H1 (cell line): ENCODE measurements at regions not wholly inside any gene's neighbourhood (a gene's known extent, or its start where the extent isn't known, plus 50 kb on each side); places are given as distances from the start of the nearest gene placed in this dataset.

Source experiments
- CTCF ChIA-PET: fragments of 300-600 bp; sonication (Branson Sonifier 250); formaldehyde crosslinking; loops from one replicate; lab custom pipeline; 2021; ENCODE audit not compliant: partially characterized antibody; lab: Charles Lee
- POLR2A ChIA-PET: fragments of 300-600 bp; sonication (Branson Sonifier 250); formaldehyde crosslinking; loops from one replicate; lab custom pipeline; 2021; ENCODE audit warnings: inconsistent platforms; ENCODE audit not compliant: partially characterized antibody; lab: Charles Lee
- DNase-seq, 2 experiments: peaks; one replicate each; pipeline versions ENCODE4 v3.0.0 to v3.0.0-alpha.2; 2010 to 2022; ENCODE audit warnings: low spot score in 2 of 2, low read depth in 1 of 2, mixed read lengths in 1 of 2
- FAIRE-seq: peaks from 2 replicates; lab custom pipeline; 2011; peaks lifted over from hg19 to GRCh38; lab: Jason Lieb, UNC
- H2AFZ ChIP-seq: 2 replicates; pipeline ENCODE4 v1.8.1; 2012; ENCODE audit warnings: low read length, inconsistent platforms
- H2AK5ac ChIP-seq: 2 replicates; pipeline ENCODE4 v1.6.1; 2013; ENCODE audit warnings: low read depth, low read length
- H2BK120ac ChIP-seq: replicated peaks from 2 replicates; pipeline ENCODE3; 2013; ENCODE audit warnings: low read depth, low read length, inconsistent platforms
- H2BK12ac ChIP-seq: 2 replicates; pipeline ENCODE4 v1.6.1; 2013; ENCODE audit warnings: low read depth, low read length
- H2BK15ac ChIP-seq: 2 replicates; pipeline ENCODE4 v1.6.1; 2013; ENCODE audit warnings: low read length
- H2BK20ac ChIP-seq: 2 replicates; pipeline ENCODE4 v1.6.1; 2013; ENCODE audit warnings: low read length
- H2BK5ac ChIP-seq: 2 replicates; pipeline ENCODE4 v1.6.1; 2013; ENCODE audit warnings: low read depth, low read length
- H3K14ac ChIP-seq: 2 replicates; pipeline ENCODE4 v1.6.1; 2013; ENCODE audit warnings: inconsistent platforms; ENCODE audit not compliant: insufficient read length
- H3K18ac ChIP-seq: 2 replicates; pipeline ENCODE4 v1.6.1; 2013; ENCODE audit warnings: low read length; ENCODE audit errors: extremely low read depth
- H3K23ac ChIP-seq: 2 replicates; pipeline ENCODE4 v1.6.1; 2013; ENCODE audit warnings: inconsistent platforms; ENCODE audit not compliant: insufficient read length
- H3K23me2 ChIP-seq: 2 replicates; pipeline ENCODE4 v1.6.1; 2013; ENCODE audit warnings: low read depth, low read length
- H3K27ac ChIP-seq: 2 replicates; pipeline ENCODE4 v1.6.1; 2011; ENCODE audit warnings: low read depth, low read length, inconsistent platforms
- H3K27me3 ChIP-seq, 4 experiments: replicated peaks in 1 of 4; 1 replicate in 1 of 4; 2 replicates in 3 of 4; pipeline versions ENCODE4 v1.6.1 to v1.8.1; 2011 to 2013; ENCODE audit warnings: low read length in 3 of 4, mild to moderate bottlenecking in 3 of 4, inconsistent platforms in 2 of 4, mixed read lengths in 2 of 4, moderate library complexity in 1 of 4; ENCODE audit not compliant: control insufficient read depth in 3 of 4, insufficient read depth in 3 of 4; ENCODE audit errors: extremely low read depth in 1 of 4
- H3K36me3 ChIP-seq, 4 experiments: 2 replicates each; pipeline versions ENCODE4 v1.6.1 to v1.8.1; 2011 to 2013; ENCODE audit warnings: mild to moderate bottlenecking in 4 of 4, low read length in 3 of 4, moderate library complexity in 2 of 4, control low read depth in 1 of 4, inconsistent platforms in 1 of 4; ENCODE audit not compliant: insufficient read depth in 4 of 4, control insufficient read depth in 2 of 4
- H3K4ac ChIP-seq: replicated peaks from 2 replicates; pipeline ENCODE3; 2013; ENCODE audit warnings: low read length, low read depth, mixed read lengths, inconsistent platforms; ENCODE audit not compliant: insufficient read length
- H3K4me1 ChIP-seq, 4 experiments: replicated peaks in 1 of 4; 1 replicate in 1 of 4; 2 replicates in 3 of 4; pipeline versions ENCODE4 v1.6.1 to v1.8.1; 2011 to 2013; ENCODE audit warnings: low read length in 3 of 4, inconsistent platforms in 2 of 4, mixed read lengths in 1 of 4; ENCODE audit not compliant: insufficient read depth in 4 of 4, control insufficient read depth in 3 of 4
- H3K4me2 ChIP-seq, 2 experiments: 2 replicates each; pipeline versions ENCODE4 v1.6.1 to v1.8.1; 2011 to 2013; ENCODE audit warnings: low read depth in 2 of 2, low read length in 2 of 2, control low read depth in 1 of 2, inconsistent platforms in 1 of 2, mild to moderate bottlenecking in 1 of 2; ENCODE audit not compliant: insufficient read depth in 1 of 2
- H3K4me3 ChIP-seq, 4 experiments: fragments of 200-600, 300-600 bp in 1 of 4; sonication (generic), shearing (Covaris generic), sonication (Bioruptor Twin) in 1 of 4; 2 replicates each; pipeline versions ENCODE4 v1.5.1 to v1.8.1; 2011 to 2016; ENCODE audit warnings: low read length in 4 of 4, low read depth in 3 of 4, control low read depth in 2 of 4, inconsistent platforms in 2 of 4, mild to moderate bottlenecking in 2 of 4, mixed read lengths in 1 of 4, moderate library complexity in 1 of 4; ENCODE audit not compliant: insufficient read depth in 2 of 4; ENCODE audit errors: extremely low read depth in 1 of 4
- H3K56ac ChIP-seq: replicated peaks from 2 replicates; pipeline ENCODE3; 2013; ENCODE audit warnings: low read depth, mild to moderate bottlenecking, mixed read lengths, low read length, inconsistent platforms; ENCODE audit not compliant: insufficient read length
- H3K79me1 ChIP-seq: 2 replicates; pipeline ENCODE4 v1.6.1; 2013; ENCODE audit warnings: low read depth, low read length, control low read depth
- H3K79me2 ChIP-seq, 2 experiments: 2 replicates each; pipeline versions ENCODE4 v1.6.1 to v1.8.1; 2012 to 2013; ENCODE audit warnings: low read length in 2 of 2, mild to moderate bottlenecking in 2 of 2, inconsistent platforms in 1 of 2; ENCODE audit not compliant: insufficient read depth in 2 of 2, control insufficient read depth in 1 of 2
- H3K9ac ChIP-seq, 4 experiments: replicated peaks in 1 of 4; 1 replicate in 1 of 4; 2 replicates in 3 of 4; pipeline versions ENCODE4 v1.6.1 to v1.8.1; 2011 to 2013; ENCODE audit warnings: low read depth in 3 of 4, low read length in 3 of 4, control low read depth in 2 of 4, mild to moderate bottlenecking in 2 of 4, moderate library complexity in 2 of 4, inconsistent platforms in 1 of 4; ENCODE audit errors: extremely low read depth in 1 of 4
- H3K9me3 ChIP-seq, 2 experiments: 2 replicates each; pipeline versions ENCODE4 v1.6.1 to v1.8.1; 2012 to 2013; ENCODE audit warnings: mild to moderate bottlenecking in 2 of 2, moderate library complexity in 2 of 2, control low read depth in 1 of 2, inconsistent platforms in 1 of 2, low read depth in 1 of 2, low read length in 1 of 2, mixed read lengths in 1 of 2; ENCODE audit not compliant: insufficient read depth in 2 of 2
- H4K20me1 ChIP-seq, 2 experiments: replicated peaks in 1 of 2; 2 replicates each; pipeline versions ENCODE3 to v1.8.1; 2011 to 2013; ENCODE audit warnings: inconsistent platforms in 2 of 2, low read length in 2 of 2, mild to moderate bottlenecking in 1 of 2; ENCODE audit not compliant: insufficient read depth in 2 of 2, control insufficient read depth in 1 of 2
- H4K5ac ChIP-seq: 2 replicates; pipeline ENCODE4 v1.6.1; 2013; ENCODE audit warnings: low read length, low read depth, mixed read lengths, inconsistent platforms; ENCODE audit not compliant: insufficient read length
- H4K8ac ChIP-seq: 2 replicates; pipeline ENCODE4 v1.8.0; 2013; ENCODE audit warnings: mild to moderate bottlenecking, moderate library complexity, low read length, inconsistent platforms; ENCODE audit not compliant: insufficient read depth; ENCODE audit errors: extremely low read depth
- H4K91ac ChIP-seq: replicated peaks from 2 replicates; pipeline ENCODE3; 2013; ENCODE audit warnings: low read length, mixed read lengths, inconsistent platforms; ENCODE audit not compliant: insufficient read length
- BCL11A ChIP-seq, 2 experiments: IDR thresholded peaks; one replicate each; pipeline ENCODE4 v1.6.1; 2011; ENCODE audit warnings: low read depth in 2 of 2, low read length in 2 of 2, mild to moderate bottlenecking in 2 of 2
- GTF2F1 ChIP-seq: IDR thresholded peaks from 2 replicates; pipeline ENCODE4 v1.6.1; 2012; ENCODE audit warnings: low read depth, low read length, improper control_type of control experiment, borderline replicate concordance
- RNF2 ChIP-seq: fragments of 200-900, 300-1000 bp; sonication (generic); IDR thresholded peaks from 2 replicates; pipeline ENCODE4 v1.7.1; 2016; ENCODE audit warnings: borderline replicate concordance, low read depth, mild to moderate bottlenecking, antibody characterized with exemption, low read length; ENCODE audit not compliant: poor library complexity, severe bottlenecking; ENCODE audit errors: missing control alignments
- YY1 ChIP-seq: IDR thresholded peaks from 2 replicates; pipeline ENCODE4 v1.6.1; 2011; ENCODE audit warnings: low read depth, mild to moderate bottlenecking, low read length
- WGBS, 2 experiments: shearing (Covaris generic) in 1 of 2; methylation state at CpG; one replicate each; pipeline versions ENCODE4 v1.1.6 to v1.1.7; 2013 to 2015; ENCODE audit warnings: low lambda C conversion rate in 2 of 2, mixed read lengths in 2 of 2, inconsistent platforms in 1 of 2, low coverage in 1 of 2, missing lambda C conversion rate in 1 of 2; ENCODE audit not compliant: insufficient replicate concordance in 2 of 2, insufficient coverage in 1 of 2, insufficient read length in 1 of 2; ENCODE audit errors: extremely low coverage in 1 of 2, missing lambda C conversion rate in 1 of 2; 5-methylcytosine and 5-hydroxymethylcytosine counted together

GRCh38 chr5:145056800-145057199 is 778.3 kb downstream of the PRELID2 start:
- Histone ChIP-seq H3K4me3 (no peak overlapping the region), H3K56ac (no peak overlapping the region), H2AFZ (no peak overlapping the region), H2BK12ac (no peak overlapping the region), H3K9me3 (no peaks in the 10 kb centered on the region), H3K27me3 (no peaks in the 10 kb centered on the region), H4K5ac (no peak overlapping the region), H2AK5ac (no peak overlapping the region), H4K8ac (no peak overlapping the region), H3K23me2 (no peaks in the 10 kb centered on the region), H3K18ac (no peak overlapping the region), H2BK120ac (no peak overlapping the region), H3K23ac (no peak overlapping the region), H3K14ac (no peak overlapping the region), H3K9ac (no peak overlapping the region), H4K91ac (no peak overlapping the region), H3K4ac (no peak overlapping the region), H3K4me1 (no peaks in the 10 kb centered on the region), H3K79me1 (no peaks in the 10 kb centered on the region), H3K36me3 (no peaks in the 10 kb centered on the region), H3K4me2 (no peak overlapping the region), H2BK20ac (no peak overlapping the region), H2BK15ac (no peak overlapping the region), H3K79me2 (no peaks in the 10 kb centered on the region), H3K27ac (no peak overlapping the region), H4K20me1 (no peaks in the 10 kb centered on the region), H2BK5ac (no peak overlapping the region)
- DNase-seq (no peak), FAIRE-seq (no peak)
- 89% methylated on average over 5 of the region's 5 CpGs; no CpG with 5 or more reads in 1 of the 2 experiments for WGBS, 2 experiments
- ChIA-PET CTCF (interaction anchor here (1.1 kb wide), 1 partner anchor 65 kb away, joined by 3 read pairs; no protein-coding TSS in a partner anchor), POLR2A (no interaction called here)
- TF ChIP-seq GTF2F1 (no peak), BCL11A (IDR thresholded peaks at IDR 0.05; ENCODE audit: low read depth in 2 of 2, low read length in 2 of 2) (no peak), YY1 (no peak), RNF2 (no peak)
